Caco-2 (cell line): ENCODE measurements at regions not wholly inside any gene's neighbourhood (a gene's known extent, or its start where the extent isn't known, plus 50 kb on each side); places are given as distances from the start of the nearest gene placed in this dataset.

ENCODE experiments used
- BruUV-seq: library from RNA; stranded (reverse); fragments of 400-500 nt; replicated peaks from 2 replicates; lab custom pipeline; 2021; lab: Mats Ljungman, UMichigan
- CTCF ChIA-PET: fragments of 300-600 bp; sonication (Branson Sonifier 250); formaldehyde crosslinking; loops from one replicate; lab custom pipeline; 2022; ENCODE audit warnings: antibody characterized with exemption; lab: Charles Lee
- POLR2A ChIA-PET: fragments of 300-600 bp; sonication (Branson Sonifier 250); formaldehyde crosslinking; loops from one replicate; lab custom pipeline; 2022; ENCODE audit warnings: antibody characterized with exemption; lab: Charles Lee
- DNase-seq, 2 experiments: peaks; one replicate each; pipeline versions ENCODE4 v3.0.0 to v3.0.0-alpha.2; 2020 to 2022
- H3K27me3 ChIP-seq: replicated peaks from 2 replicates; pipeline ENCODE4 v1.6.0; 2011; ENCODE audit warnings: low read length; ENCODE audit not compliant: control insufficient read depth, insufficient read depth
- H3K36me3 ChIP-seq: 2 replicates; pipeline ENCODE4 v1.5.1; 2011; ENCODE audit warnings: low read length; ENCODE audit not compliant: control insufficient read depth, insufficient read depth
- H3K4me1 ChIP-seq: fragments of 250-450 bp; sonication (Bioruptor Pico); 2 replicates; pipeline ENCODE4 v1.5.1; 2020; ENCODE audit warnings: mild to moderate bottlenecking
- H3K4me3 ChIP-seq: 2 replicates; pipeline ENCODE4 v1.5.1; 2011; ENCODE audit warnings: low read depth, mild to moderate bottlenecking, control low read depth, low read length
- H3K9me3 ChIP-seq: fragments of 250-450 bp; sonication (Bioruptor Pico); 2 replicates; pipeline ENCODE4 v1.5.1; 2020; ENCODE audit warnings: mild to moderate bottlenecking, moderate library complexity
- H3K27ac Mint-ChIP-seq: one replicate; pipeline ENCODE4 v1.8.0; 2022; ENCODE audit warnings: mixed read lengths; ENCODE audit not compliant: unreplicated experiment
- H3K27me3 Mint-ChIP-seq: one replicate; pipeline ENCODE4 v1.8.0; 2022; ENCODE audit warnings: mixed read lengths; ENCODE audit not compliant: insufficient read depth, unreplicated experiment
- H3K36me3 Mint-ChIP-seq: one replicate; pipeline ENCODE4 v1.8.0; 2022; ENCODE audit warnings: mild to moderate bottlenecking, mixed read lengths; ENCODE audit not compliant: insufficient read depth, unreplicated experiment
- H3K4me1 Mint-ChIP-seq: one replicate; pipeline ENCODE4 v1.8.0; 2022; ENCODE audit warnings: low read depth, mixed read lengths; ENCODE audit not compliant: unreplicated experiment
- H3K4me3 Mint-ChIP-seq: one replicate; pipeline ENCODE4 v1.8.0; 2022; ENCODE audit warnings: mild to moderate bottlenecking, moderate library complexity, mixed read lengths; ENCODE audit not compliant: unreplicated experiment
- H3K9me3 Mint-ChIP-seq: one replicate; pipeline ENCODE4 v1.8.0; 2022; ENCODE audit warnings: mixed read lengths; ENCODE audit not compliant: unreplicated experiment
- CTCF ChIP-seq, 2 experiments: fragments of 200-600 bp in 1 of 2; IDR thresholded peaks; 1 replicate in 1 of 2; 2 replicates in 1 of 2; pipeline versions ENCODE4 v1.5.1 to v1.8.0; 2011 to 2022; ENCODE audit warnings: antibody characterized with exemption in 1 of 2, control low read depth in 1 of 2, inconsistent platforms in 1 of 2, low read depth in 1 of 2, low read length in 1 of 2, mild to moderate bottlenecking in 1 of 2, moderate library complexity in 1 of 2; ENCODE audit not compliant: insufficient read depth in 1 of 2, severe bottlenecking in 1 of 2, unreplicated experiment in 1 of 2
- intact Hi-C: fragments of 100-400 bp; cut with micrococcal nuclease; formaldehyde crosslinking; loops from one replicate; pipeline ENCODE4 v1.10.0; 2022; ENCODE audit not compliant: unreplicated experiment

- no peak for TF ChIP-seq CTCF (IDR thresholded peaks at IDR 0.05; ENCODE audit: insufficient read depth in 1 of 2, low read depth in 1 of 2, low read length in 1 of 2, severe bottlenecking in 1 of 2, unreplicated experiment in 1 of 2)
- no peaks in the 10 kb centered on the region for H3K27me3 ChIP-seq
- Mint-ChIP-seq H3K36me3 (no peaks in the 10 kb centered on the region), H3K27me3 (no peaks in the 10 kb centered on the region), H3K4me1 (peaks cover 14% of the 10 kb centered on the region), H3K4me3 (no peak overlapping the region), H3K27ac (no peak overlapping the region), H3K9me3 (peaks cover 9% of the 10 kb centered on the region)
- no peak overlapping the region for H3K4me3 ChIP-seq
- H3K36me3 ChIP-seq: no peaks in the 10 kb centered on the region
- H3K4me1 ChIP-seq: peaks cover 23% of the 10 kb centered on the region
- intact Hi-C loops: loop anchor here (2.0 kb wide), 1 partner anchor 17 kb away; no protein-coding TSS in a partner anchor
- no TSS peak for BruUV-seq
- no peaks in the 10 kb centered on the region; the same call in 1 of the 2 replicates for H3K9me3 ChIP-seq
- DNase-seq: no peak
- ChIA-PET POLR2A (no interaction called here), CTCF (interaction anchor here (1.1 kb wide), 1 partner anchor 57 kb away, joined by 3 read pairs; no protein-coding TSS in a partner anchor)
These were observed 78.8 kb upstream of the CRBN start for GRCh38 chr3:3258281-3258680.

DNA sequence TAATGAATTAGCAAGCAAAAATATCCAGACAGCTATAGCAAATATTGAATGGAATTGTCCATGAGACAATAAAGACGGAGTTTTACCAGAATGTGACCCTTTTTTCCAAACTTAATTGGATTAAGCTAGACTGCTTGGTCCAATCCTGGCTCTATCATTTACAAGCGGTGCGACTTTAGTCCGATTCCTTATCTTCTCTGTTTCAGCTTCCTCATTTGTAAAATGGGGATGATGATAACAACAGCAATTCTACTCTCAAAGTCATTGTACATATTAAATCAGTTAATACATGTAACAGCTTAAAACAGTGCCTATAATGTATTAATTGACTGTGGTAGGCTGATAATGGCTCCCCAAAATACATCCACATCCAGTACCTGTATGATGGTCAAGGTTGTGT lies 62.1 kb upstream of the CRBN start:
- H3K9me3 Mint-ChIP-seq: no peaks in the 10 kb centered on the region
- H3K36me3 ChIP-seq: no peaks in the 10 kb centered on the region
- H3K27ac Mint-ChIP-seq: no peak overlapping the region
- DNase-seq: no peak
- no peaks in the 10 kb centered on the region; the same call in 1 of the 2 replicates for H3K27me3 ChIP-seq
- H3K36me3 Mint-ChIP-seq: peaks cover 5% of the 10 kb centered on the region
- ChIA-PET CTCF (no interaction called here), POLR2A (no interaction called here)
- H3K4me3 ChIP-seq: no peak overlapping the region
- H3K4me3 Mint-ChIP-seq: no peak overlapping the region
- no TSS peak for BruUV-seq
- no peaks in the 10 kb centered on the region for H3K4me1 ChIP-seq
- TF ChIP-seq CTCF (IDR thresholded peaks at IDR 0.05; ENCODE audit: insufficient read depth in 1 of 2, low read depth in 1 of 2, low read length in 1 of 2, severe bottlenecking in 1 of 2, unreplicated experiment in 1 of 2): no peak
- intact Hi-C loops: loop anchor here (2.0 kb wide), 1 partner anchor 17 kb away; no protein-coding TSS in a partner anchor
- peaks cover 6% of the 10 kb centered on the region for H3K4me1 Mint-ChIP-seq
- H3K27me3 Mint-ChIP-seq: peaks cover 2% of the 10 kb centered on the region
- H3K9me3 ChIP-seq: no peaks in the 10 kb centered on the region

GRCh38 chr3:3240986-3241385 lies 61.5 kb upstream of the CRBN start:
- no peak for DNase-seq
- H3K9me3 Mint-ChIP-seq: no peaks in the 10 kb centered on the region
- peaks cover 6% of the 10 kb centered on the region for H3K4me1 Mint-ChIP-seq
- Histone ChIP-seq H3K27me3 (no peaks in the 10 kb centered on the region; the same call in 1 of the 2 replicates), H3K4me3 (no peak overlapping the region), H3K4me1 (no peaks in the 10 kb centered on the region), H3K36me3 (no peaks in the 10 kb centered on the region), H3K9me3 (no peaks in the 10 kb centered on the region)
- H3K4me3 Mint-ChIP-seq: no peak overlapping the region
- POLR2A ChIA-PET: no interaction called here
- no TSS peak for BruUV-seq
- CTCF ChIA-PET: interaction anchor here (0.6 kb wide), 1 partner anchor 507 kb away, joined by 3 read pairs; no protein-coding TSS in a partner anchor
- intact Hi-C loops: loop anchor here (2.0 kb wide), 1 partner anchor 18 kb away; no protein-coding TSS in a partner anchor
- H3K27me3 Mint-ChIP-seq: no peaks in the 10 kb centered on the region
- no peak for TF ChIP-seq CTCF (IDR thresholded peaks at IDR 0.05; ENCODE audit: insufficient read depth in 1 of 2, low read depth in 1 of 2, low read length in 1 of 2, severe bottlenecking in 1 of 2, unreplicated experiment in 1 of 2)
- no peak overlapping the region for H3K27ac Mint-ChIP-seq
- peaks cover 5% of the 10 kb centered on the region for H3K36me3 Mint-ChIP-seq
